T-helper 2 cell treated with Interferon-gamma antibody and Interleukin-4, amounts not matched to agents 5 μg/mL and 100 μg/mL, for 36 hours (primary cell): ENCODE measurements at regions not wholly inside any gene's neighbourhood (a gene's known extent, or its start where the extent isn't known, plus 50 kb on each side); places are given as distances from the start of the nearest gene placed in this dataset.

Experiments
- DNase-seq: peaks from one replicate; pipeline ENCODE4 v3.0.0; 2021; ENCODE audit warnings: low spot score
- H3K27ac Mint-ChIP-seq: one replicate; pipeline ENCODE4 v1.8.0; 2021; ENCODE audit warnings: mild to moderate bottlenecking, mixed read lengths
- H3K27me3 Mint-ChIP-seq: one replicate; pipeline ENCODE4 v1.8.0; 2021; ENCODE audit warnings: low read depth, mixed read lengths
- H3K36me3 Mint-ChIP-seq: one replicate; pipeline ENCODE4 v1.8.0; 2021; ENCODE audit warnings: low read depth, mixed read lengths
- H3K4me1 Mint-ChIP-seq: one replicate; pipeline ENCODE4 v1.8.0; 2021; ENCODE audit warnings: low read depth, mixed read lengths
- H3K4me3 Mint-ChIP-seq: one replicate; pipeline ENCODE4 v1.8.0; 2022; ENCODE audit warnings: mild to moderate bottlenecking, moderate library complexity, mixed read lengths
- H3K9me3 Mint-ChIP-seq: one replicate; pipeline ENCODE4 v1.8.0; 2021; ENCODE audit warnings: mixed read lengths

GRCh38 chr13:22736084-22736767 lies 444.6 kb upstream of the SGCG start:
- Mint-ChIP-seq H3K4me3 (no peak overlapping the region), H3K27me3 (no peaks in the 10 kb centered on the region), H3K4me1 (no peaks in the 10 kb centered on the region), H3K36me3 (no peaks in the 10 kb centered on the region), H3K27ac (no peak overlapping the region), H3K9me3 (no peaks in the 10 kb centered on the region)
- DNase-seq: no peak

GRCh38 chr13:22736768-22737092 lies 444.0 kb upstream of the SGCG start:
- Mint-ChIP-seq H3K9me3 (peaks cover under 1% of the 10 kb centered on the region), H3K4me3 (no peak overlapping the region), H3K36me3 (no peaks in the 10 kb centered on the region), H3K27ac (no peak overlapping the region), H3K4me1 (no peaks in the 10 kb centered on the region), H3K27me3 (no peaks in the 10 kb centered on the region)
- DNase-seq: no peak

GRCh38 chr13:22738357-22738756 lies 442.4 kb upstream of the SGCG start:
- no peak for DNase-seq
- Mint-ChIP-seq H3K9me3 (peaks cover 4% of the 10 kb centered on the region), H3K4me3 (no peak overlapping the region), H3K36me3 (no peaks in the 10 kb centered on the region), H3K4me1 (no peaks in the 10 kb centered on the region), H3K27ac (no peak overlapping the region), H3K27me3 (no peaks in the 10 kb centered on the region)

- H3K4me3 Mint-ChIP-seq: no peak overlapping the region
- H3K4me1 Mint-ChIP-seq: no peaks in the 10 kb centered on the region
- no peaks in the 10 kb centered on the region for H3K36me3 Mint-ChIP-seq
- H3K9me3 Mint-ChIP-seq: peaks cover 5% of the 10 kb centered on the region
- no peak for DNase-seq
- no peaks in the 10 kb centered on the region for H3K27me3 Mint-ChIP-seq
- no peak overlapping the region for H3K27ac Mint-ChIP-seq
Observed at GRCh38 chr13:22740264-22740663, 440.5 kb upstream of the SGCG start.

DNA sequence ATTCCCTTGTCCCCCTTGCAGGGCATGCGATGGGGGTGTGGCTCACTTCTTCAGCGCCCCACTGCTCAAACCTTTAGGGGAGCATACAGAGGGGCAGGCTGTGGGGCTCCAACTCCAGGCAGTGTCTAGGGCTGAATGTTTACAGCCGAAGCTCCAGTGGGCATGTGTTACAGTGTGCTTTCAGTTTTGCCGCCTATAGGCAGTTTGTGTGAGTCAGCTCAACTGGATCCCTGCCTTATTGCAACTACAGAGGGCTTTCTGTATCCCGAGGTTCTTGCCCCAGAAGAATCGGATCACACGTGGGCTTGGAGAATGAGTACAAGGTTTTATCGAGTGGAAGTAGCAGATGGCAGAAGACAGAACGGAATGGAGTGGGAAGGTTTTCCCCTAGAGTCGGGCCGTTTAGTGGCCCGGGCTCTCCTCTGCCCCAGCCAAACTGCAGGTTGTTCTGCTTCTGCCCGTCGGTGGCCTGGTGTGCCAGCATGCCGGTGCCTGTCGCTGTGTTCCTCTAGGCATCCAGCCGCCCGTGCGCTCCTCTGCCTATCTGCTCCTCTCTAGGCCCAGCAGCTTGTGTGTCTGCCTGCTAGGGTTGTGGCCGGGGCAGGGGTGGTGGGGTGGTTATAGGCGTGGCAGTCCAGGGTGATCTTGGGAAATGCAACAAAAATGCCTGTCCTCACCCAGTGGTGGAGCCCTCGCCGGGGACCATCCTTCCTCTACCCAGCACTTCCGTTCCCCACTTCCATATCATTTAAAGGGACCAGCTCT lies 435.9 kb upstream of the SGCG start:
- H3K27ac Mint-ChIP-seq: no peak overlapping the region
- no peaks in the 10 kb centered on the region for H3K4me1 Mint-ChIP-seq
- peaks cover 7% of the 10 kb centered on the region for H3K9me3 Mint-ChIP-seq
- no peak overlapping the region for H3K4me3 Mint-ChIP-seq
- no peaks in the 10 kb centered on the region for H3K27me3 Mint-ChIP-seq
- no peak for DNase-seq
- no peaks in the 10 kb centered on the region for H3K36me3 Mint-ChIP-seq

- H3K4me1 Mint-ChIP-seq: no peaks in the 10 kb centered on the region
- peaks cover 19% of the 10 kb centered on the region for H3K9me3 Mint-ChIP-seq
- no peak overlapping the region for H3K27ac Mint-ChIP-seq
- H3K36me3 Mint-ChIP-seq: no peaks in the 10 kb centered on the region
- H3K4me3 Mint-ChIP-seq: no peak overlapping the region
- H3K27me3 Mint-ChIP-seq: no peaks in the 10 kb centered on the region
- no peak for DNase-seq
Observed at GRCh38 chr13:22748866-22749577, 431.8 kb upstream of the SGCG start.

DNA sequence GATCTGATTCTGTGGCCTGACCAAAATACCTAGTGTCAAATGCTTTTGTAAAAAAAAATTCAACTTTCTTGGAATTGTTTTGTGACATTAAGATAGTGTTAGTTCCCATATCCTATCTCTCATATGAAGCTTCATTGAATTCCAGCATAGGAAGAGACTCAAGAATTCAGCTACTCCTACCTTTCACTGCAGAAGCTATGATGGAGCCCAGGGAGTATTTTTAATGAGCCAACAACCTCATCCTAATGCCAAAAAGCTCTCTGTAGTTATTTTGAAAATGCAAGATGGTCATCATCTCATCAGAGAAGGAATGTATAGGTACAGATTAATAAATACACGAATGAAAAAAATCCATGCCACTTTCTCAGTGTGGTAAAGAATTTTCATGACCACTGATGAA lies 431.2 kb upstream of the SGCG start:
- Mint-ChIP-seq H3K4me1 (no peaks in the 10 kb centered on the region), H3K36me3 (no peaks in the 10 kb centered on the region)
- no peak for DNase-seq

GRCh38 chr13:22757530-22758120 lies 423.2 kb upstream of the SGCG start:
- no peaks in the 10 kb centered on the region for H3K4me1 Mint-ChIP-seq
- H3K27ac Mint-ChIP-seq: no peak overlapping the region
- H3K36me3 Mint-ChIP-seq: no peaks in the 10 kb centered on the region
- H3K4me3 Mint-ChIP-seq: no peak overlapping the region
- H3K9me3 Mint-ChIP-seq: peaks cover 13% of the 10 kb centered on the region
- no peaks in the 10 kb centered on the region for H3K27me3 Mint-ChIP-seq
- no peak for DNase-seq

More for the DNA sequence above, 431.2 kb upstream of the SGCG start:
- Mint-ChIP-seq H3K4me3 (no peak overlapping the region), H3K27ac (no peak overlapping the region), H3K9me3 (peaks cover 22% of the 10 kb centered on the region), H3K27me3 (no peaks in the 10 kb centered on the region)

DNA sequence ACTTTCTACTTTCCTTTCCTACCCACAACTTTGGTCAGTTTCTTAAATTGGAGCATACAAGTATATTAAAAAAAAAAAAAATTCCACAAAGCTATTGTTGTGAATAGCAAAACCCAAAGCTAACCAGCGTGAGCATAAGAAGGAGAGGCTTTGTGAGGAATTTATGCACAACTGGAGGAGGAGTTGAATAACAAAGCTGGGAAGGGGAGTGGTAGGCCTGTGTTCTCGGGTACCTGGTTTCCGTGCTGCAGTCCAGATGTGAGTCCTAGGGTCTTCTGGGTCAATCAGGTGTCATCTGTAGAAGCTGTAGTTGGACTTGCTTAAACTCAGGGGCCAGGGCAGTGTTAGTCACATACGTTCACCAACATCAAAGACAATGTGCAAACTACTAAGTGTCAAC lies 422.5 kb upstream of the SGCG start:
- Mint-ChIP-seq H3K9me3 (peaks cover 9% of the 10 kb centered on the region), H3K27ac (no peak overlapping the region), H3K4me1 (no peaks in the 10 kb centered on the region), H3K4me3 (no peak overlapping the region), H3K27me3 (no peaks in the 10 kb centered on the region), H3K36me3 (no peaks in the 10 kb centered on the region)
- DNase-seq: no peak

- Mint-ChIP-seq H3K4me3 (no peak overlapping the region), H3K9me3 (no peaks in the 10 kb centered on the region), H3K4me1 (no peaks in the 10 kb centered on the region), H3K27me3 (no peaks in the 10 kb centered on the region), H3K36me3 (no peaks in the 10 kb centered on the region), H3K27ac (no peak overlapping the region)
- DNase-seq: no peak
Observed at GRCh38 chr13:22761709-22762108, 419.1 kb upstream of the SGCG start.

DNA sequence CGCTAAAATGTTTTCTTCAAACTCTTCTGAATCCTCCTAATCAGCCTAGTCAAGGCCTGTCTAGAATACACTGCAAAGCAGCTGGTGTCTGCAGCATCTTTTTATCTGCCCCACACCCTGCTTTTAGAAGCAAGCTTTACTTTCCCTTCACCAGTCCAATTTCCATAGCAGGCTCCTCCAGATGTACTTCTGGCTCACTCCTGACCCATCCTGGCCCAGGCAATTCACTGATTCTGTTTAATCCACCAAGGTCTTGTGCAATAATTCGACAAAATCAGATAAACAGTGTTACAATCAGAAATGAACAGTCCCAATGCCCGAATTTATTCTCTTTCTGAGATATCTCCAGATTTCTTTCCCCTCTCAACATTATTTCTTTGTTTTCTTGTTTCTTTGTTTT lies 415.2 kb upstream of the SGCG start:
- H3K4me3 Mint-ChIP-seq: no peak overlapping the region
- no peaks in the 10 kb centered on the region for H3K9me3 Mint-ChIP-seq
- no peaks in the 10 kb centered on the region for H3K4me1 Mint-ChIP-seq
- DNase-seq: no peak
- H3K36me3 Mint-ChIP-seq: no peaks in the 10 kb centered on the region
- no peak overlapping the region for H3K27ac Mint-ChIP-seq
- no peaks in the 10 kb centered on the region for H3K27me3 Mint-ChIP-seq

- H3K27ac Mint-ChIP-seq: no peak overlapping the region
- H3K27me3 Mint-ChIP-seq: no peaks in the 10 kb centered on the region
- no peak overlapping the region for H3K4me3 Mint-ChIP-seq
- H3K36me3 Mint-ChIP-seq: no peaks in the 10 kb centered on the region
- no peaks in the 10 kb centered on the region for H3K4me1 Mint-ChIP-seq
- H3K9me3 Mint-ChIP-seq: no peaks in the 10 kb centered on the region
- no peak for DNase-seq
Observed at GRCh38 chr13:22770891-22771290, 409.9 kb upstream of the SGCG start.

DNA sequence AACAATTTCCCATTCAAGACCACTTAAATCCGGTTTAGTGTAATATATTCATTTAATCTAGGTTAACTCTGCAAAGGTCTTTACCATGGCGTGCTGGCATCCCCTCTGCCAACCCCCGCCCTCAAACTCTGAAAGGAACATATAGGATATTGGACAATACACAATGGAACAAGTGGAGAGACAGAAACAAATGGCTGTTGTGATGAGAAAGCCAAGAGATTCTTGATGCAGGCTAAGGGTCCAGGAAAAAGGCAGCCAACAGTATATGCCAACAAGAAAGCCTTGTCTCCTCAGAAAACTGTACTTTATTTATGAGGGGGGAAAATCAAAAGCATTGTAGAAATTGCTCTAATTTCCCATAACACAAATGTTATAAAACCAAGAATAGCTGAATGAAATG lies 407.3 kb upstream of the SGCG start:
- no peaks in the 10 kb centered on the region for H3K4me1 Mint-ChIP-seq
- no peak overlapping the region for H3K27ac Mint-ChIP-seq
- no peaks in the 10 kb centered on the region for H3K36me3 Mint-ChIP-seq
- DNase-seq: no peak
- H3K9me3 Mint-ChIP-seq: no peaks in the 10 kb centered on the region
- H3K27me3 Mint-ChIP-seq: no peaks in the 10 kb centered on the region
- no peak overlapping the region for H3K4me3 Mint-ChIP-seq
